ENCODE measurements at regions not wholly inside any gene's neighbourhood (a gene's known extent, or its start where the extent isn't known, plus 50 kb on each side); places are given as distances from the start of the nearest gene placed in this dataset.
"Not testable (repeated sequence)": the region's sequence is repeated elsewhere in the genome, so short reads cannot be mapped to it uniquely, and the experiment has no call there.

- not testable (repeated sequence) for H3K27ac ChIP-seq (ENCODE audit: low read depth, low read length); H3K4me1 ChIP-seq (ENCODE audit: control insufficient read depth, insufficient read depth, low read length); H3K9ac ChIP-seq (ENCODE audit: low read length); H3K27me3 ChIP-seq (ENCODE audit: control insufficient read depth, insufficient read depth, low read length); H3K36me3 ChIP-seq (ENCODE audit: control insufficient read depth, insufficient read depth, low read length); H3K4me3 ChIP-seq (ENCODE audit: low read length)
Observed at GRCh38 chr3:194959666-194960065, 274.0 kb downstream of the FAM43A start.

GRCh38 chr3:194960446-194961032, 274.9 kb downstream of the FAM43A start:
- Histone ChIP-seq H3K27ac (ENCODE audit: low read depth, low read length) (no peak overlapping the region), H3K36me3 (ENCODE audit: control insufficient read depth, insufficient read depth, low read length) (no peaks in the 10 kb centered on the region)

GRCh38 chr3:194961149-194961548, 275.5 kb downstream of the FAM43A start:
- H3K4me1 ChIP-seq (ENCODE audit: control insufficient read depth, insufficient read depth, low read length), result peaks cover 2% of the 10 kb centered on the region
- H3K27me3 ChIP-seq (ENCODE audit: control insufficient read depth, insufficient read depth, low read length), result no peaks in the 10 kb centered on the region
- H3K36me3 ChIP-seq (ENCODE audit: control insufficient read depth, insufficient read depth, low read length), result no peaks in the 10 kb centered on the region
- no peak overlapping the region for H3K9ac ChIP-seq (ENCODE audit: low read length)
- no peak overlapping the region for H3K4me3 ChIP-seq (ENCODE audit: low read length)
- H3K27ac ChIP-seq (ENCODE audit: low read depth, low read length), result no peak overlapping the region

More at GRCh38 chr3:194960446-194961032, 274.9 kb downstream of the FAM43A start:
- peaks cover 2% of the 10 kb centered on the region for H3K4me1 ChIP-seq (ENCODE audit: control insufficient read depth, insufficient read depth, low read length)
- H3K9ac ChIP-seq (ENCODE audit: low read length), result no peak overlapping the region
- no peak overlapping the region for H3K4me3 ChIP-seq (ENCODE audit: low read length)
- no peaks in the 10 kb centered on the region for H3K27me3 ChIP-seq (ENCODE audit: control insufficient read depth, insufficient read depth, low read length)

- H3K9ac ChIP-seq (ENCODE audit: low read length), result no peak overlapping the region
- peaks cover 2% of the 10 kb centered on the region for H3K4me1 ChIP-seq (ENCODE audit: control insufficient read depth, insufficient read depth, low read length)
- H3K4me3 ChIP-seq (ENCODE audit: low read length), result no peak overlapping the region
- no peak overlapping the region for H3K27ac ChIP-seq (ENCODE audit: low read depth, low read length)
- H3K36me3 ChIP-seq (ENCODE audit: control insufficient read depth, insufficient read depth, low read length), result no peaks in the 10 kb centered on the region
- H3K27me3 ChIP-seq (ENCODE audit: control insufficient read depth, insufficient read depth, low read length), result no peaks in the 10 kb centered on the region
Observed at GRCh38 chr3:194961571-194961970, 275.9 kb downstream of the FAM43A start.

- H3K4me1 ChIP-seq (ENCODE audit: control insufficient read depth, insufficient read depth, low read length), result no peaks in the 10 kb centered on the region
- no peak overlapping the region for H3K27ac ChIP-seq (ENCODE audit: low read depth, low read length)
- no peaks in the 10 kb centered on the region for H3K36me3 ChIP-seq (ENCODE audit: control insufficient read depth, insufficient read depth, low read length)
- no peak overlapping the region for H3K9ac ChIP-seq (ENCODE audit: low read length)
- H3K27me3 ChIP-seq (ENCODE audit: control insufficient read depth, insufficient read depth, low read length), result no peaks in the 10 kb centered on the region
- no peak overlapping the region for H3K4me3 ChIP-seq (ENCODE audit: low read length)
Observed at GRCh38 chr3:194962056-194962455, 276.4 kb downstream of the FAM43A start.

- Histone ChIP-seq H3K4me1 (ENCODE audit: control insufficient read depth, insufficient read depth, low read length) (no peaks in the 10 kb centered on the region), H3K4me3 (ENCODE audit: low read length) (no peak overlapping the region), H3K36me3 (ENCODE audit: control insufficient read depth, insufficient read depth, low read length) (no peaks in the 10 kb centered on the region), H3K27ac (ENCODE audit: low read depth, low read length) (no peak overlapping the region), H3K27me3 (ENCODE audit: control insufficient read depth, insufficient read depth, low read length) (no peaks in the 10 kb centered on the region), H3K9ac (ENCODE audit: low read length) (no peak overlapping the region)
Observed at GRCh38 chr3:194964809-194965208, 279.1 kb downstream of the FAM43A start.

GRCh38 chr3:194967151-194968117, 281.8 kb downstream of the FAM43A start:
- H3K27ac ChIP-seq (ENCODE audit: low read depth, low read length), result no peak overlapping the region
- no peaks in the 10 kb centered on the region for H3K27me3 ChIP-seq (ENCODE audit: control insufficient read depth, insufficient read depth, low read length)
- no peaks in the 10 kb centered on the region for H3K4me1 ChIP-seq (ENCODE audit: control insufficient read depth, insufficient read depth, low read length)
- H3K36me3 ChIP-seq (ENCODE audit: control insufficient read depth, insufficient read depth, low read length), result no peaks in the 10 kb centered on the region
- no peak overlapping the region for H3K4me3 ChIP-seq (ENCODE audit: low read length)
- H3K9ac ChIP-seq (ENCODE audit: low read length), result no peak overlapping the region

GRCh38 chr3:194970066-194970465, 284.4 kb downstream of the FAM43A start:
- Histone ChIP-seq H3K36me3 (ENCODE audit: control insufficient read depth, insufficient read depth, low read length) (no peaks in the 10 kb centered on the region), H3K27me3 (ENCODE audit: control insufficient read depth, insufficient read depth, low read length) (no peaks in the 10 kb centered on the region), H3K9ac (ENCODE audit: low read length) (no peak overlapping the region), H3K4me1 (ENCODE audit: control insufficient read depth, insufficient read depth, low read length) (no peaks in the 10 kb centered on the region), H3K4me3 (ENCODE audit: low read length) (no peak overlapping the region), H3K27ac (ENCODE audit: low read depth, low read length) (no peak overlapping the region)

GRCh38 chr3:194971009-194971408, 285.3 kb downstream of the FAM43A start:
- Histone ChIP-seq H3K36me3 (ENCODE audit: control insufficient read depth, insufficient read depth, low read length) (no peaks in the 10 kb centered on the region), H3K27me3 (ENCODE audit: control insufficient read depth, insufficient read depth, low read length) (no peaks in the 10 kb centered on the region), H3K4me3 (ENCODE audit: low read length) (no peak overlapping the region), H3K4me1 (ENCODE audit: control insufficient read depth, insufficient read depth, low read length) (no peaks in the 10 kb centered on the region), H3K27ac (ENCODE audit: low read depth, low read length) (no peak overlapping the region), H3K9ac (ENCODE audit: low read length) (no peak overlapping the region)

GRCh38 chr3:194971965-194972364, 286.3 kb downstream of the FAM43A start:
- no peak overlapping the region for H3K9ac ChIP-seq (ENCODE audit: low read length)
- no peak overlapping the region for H3K4me3 ChIP-seq (ENCODE audit: low read length)
- no peak overlapping the region for H3K27ac ChIP-seq (ENCODE audit: low read depth, low read length)
- H3K36me3 ChIP-seq (ENCODE audit: control insufficient read depth, insufficient read depth, low read length), result no peaks in the 10 kb centered on the region
- no peaks in the 10 kb centered on the region for H3K27me3 ChIP-seq (ENCODE audit: control insufficient read depth, insufficient read depth, low read length)
- no peaks in the 10 kb centered on the region for H3K4me1 ChIP-seq (ENCODE audit: control insufficient read depth, insufficient read depth, low read length)

GRCh38 chr3:194972641-194973040, 287.0 kb downstream of the FAM43A start:
- Histone ChIP-seq H3K27ac (ENCODE audit: low read depth, low read length) (no peak overlapping the region), H3K4me3 (ENCODE audit: low read length) (no peak overlapping the region), H3K36me3 (ENCODE audit: control insufficient read depth, insufficient read depth, low read length) (no peaks in the 10 kb centered on the region), H3K9ac (ENCODE audit: low read length) (no peak overlapping the region), H3K27me3 (ENCODE audit: control insufficient read depth, insufficient read depth, low read length) (no peaks in the 10 kb centered on the region), H3K4me1 (ENCODE audit: control insufficient read depth, insufficient read depth, low read length) (no peaks in the 10 kb centered on the region)

GRCh38 chr3:194973366-194974000, 287.8 kb downstream of the FAM43A start:
- Histone ChIP-seq H3K9ac (ENCODE audit: low read length) (no peak overlapping the region), H3K4me1 (ENCODE audit: control insufficient read depth, insufficient read depth, low read length) (no peaks in the 10 kb centered on the region), H3K4me3 (ENCODE audit: low read length) (no peak overlapping the region), H3K36me3 (ENCODE audit: control insufficient read depth, insufficient read depth, low read length) (no peaks in the 10 kb centered on the region), H3K27me3 (ENCODE audit: control insufficient read depth, insufficient read depth, low read length) (no peaks in the 10 kb centered on the region), H3K27ac (ENCODE audit: low read depth, low read length) (no peak overlapping the region)

Data from rectal smooth muscle tissue (tissue), 1 donor.